Adrenal gland (tissue), 9 donors: ENCODE measurements at regions not wholly inside any gene's neighbourhood (a gene's known extent, or its start where the extent isn't known, plus 50 kb on each side); places are given as distances from the start of the nearest gene placed in this dataset.

ENCODE experiments used
- DNase-seq, 7 donors: peaks; one replicate each; pipeline ENCODE4 v3.0.0-alpha.2; 2019 to 2020
- H3K27ac ChIP-seq, 5 donors: fragments of 200-600 bp; sonication (generic) in 4 of 5; 1 replicate in 3 of 5; 2 replicates in 2 of 5; pipeline versions ENCODE4 v1.5.1 to v1.8.0; 2016 to 2020; ENCODE audit warnings: mild to moderate bottlenecking in 1 of 5
- H3K27me3 ChIP-seq: fragments of 200-600 bp; 2 replicates; pipeline ENCODE4 v1.8.0; 2021
- H3K36me3 ChIP-seq, 2 donors: fragments of 200-600 bp; replicated peaks in 1 of 2; 1 replicate in 1 of 2; 2 replicates in 1 of 2; pipeline versions ENCODE4 v1.5.1 to v1.8.0; 2018 to 2022
- H3K4me1 ChIP-seq, 2 donors: fragments of 200-600 bp; replicated peaks in 1 of 2; 1 replicate in 1 of 2; 2 replicates in 1 of 2; pipeline versions ENCODE4 v1.5.1 to v1.8.0; 2018 to 2021
- H3K4me3 ChIP-seq, 4 donors: fragments of 200-600 bp; sonication (generic) in 3 of 4; one replicate each; pipeline ENCODE4 v1.5.1; 2016 to 2018
- H3K9me3 ChIP-seq, 3 donors: fragments of 200-600 bp; sonication (generic) in 1 of 3; replicated peaks in 1 of 3; 1 replicate in 2 of 3; 2 replicates in 1 of 3; pipeline versions ENCODE4 v1.5.1 to v1.8.0; 2016 to 2021
- CTCF ChIP-seq, 6 experiments: fragments of 450-650 bp in 4 of 6; fragments of 200-600 bp in 2 of 6; sonication (generic) in 1 of 6; IDR thresholded peaks; 1 replicate in 5 of 6; 2 replicates in 1 of 6; pipeline versions ENCODE4 v1.5.1 to v1.8.0; 2016 to 2021; ENCODE audit warnings: antibody characterized with exemption in 6 of 6, mild to moderate bottlenecking in 2 of 6, moderate library complexity in 1 of 6
- POLR2A ChIP-seq, 2 donors: fragments of 450-650 bp; IDR thresholded peaks; one replicate each; pipeline ENCODE4 v1.6.1; 2017; ENCODE audit warnings: antibody characterized with exemption in 2 of 2, mild to moderate bottlenecking in 2 of 2, moderate library complexity in 1 of 2
- WGBS, 4 donors: extraction: QIAGEN DNeasy Blood & Tissue Kit in 2 of 4; methylation state at CpG; one replicate each; pipeline versions ENCODE4 v1.1.5 to v1.1.7; 2013 to 2017; 5-methylcytosine and 5-hydroxymethylcytosine counted together
- intact Hi-C, 2 donors: fragments of 100-400 bp; cut with DNase I; formaldehyde crosslinking; loops; one replicate each; pipeline versions ENCODE4 v1.14.1 to v1.15.0; 2022 to 2023
- donor health status: healthy with polysubstance abuse.
- donor health status: Bipolar disorder and iron deficiency.
- donor health status: DM: yes; HTN: yes; CAD: no.
- donor health status: DM: no; HTN: no; CAD: no.
- donor health status: DM: no; HTN: no; CAD: no.

DNA sequence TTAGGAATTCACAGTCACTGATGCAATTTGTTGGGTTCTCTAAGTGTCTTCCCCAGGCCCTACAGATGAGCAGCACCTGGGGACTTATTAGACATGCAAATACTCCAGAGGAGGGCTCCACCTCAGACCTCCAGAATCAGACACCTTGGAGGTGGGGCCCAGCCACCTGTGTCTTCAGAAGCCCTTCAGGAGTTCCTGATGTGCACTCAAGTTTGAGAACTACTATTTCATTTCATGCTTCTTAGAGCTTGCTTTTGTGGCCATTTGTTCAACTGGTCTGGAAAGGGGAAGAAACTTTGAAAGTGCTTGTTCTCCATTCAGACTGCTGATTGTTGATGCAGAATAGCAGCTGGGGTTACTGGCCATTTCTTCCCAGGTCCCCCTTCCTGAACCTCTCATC, 472.0 kb downstream of the COG6 start:
- Histone ChIP-seq H3K27ac (no peak overlapping the region), H3K4me3 (no peak overlapping the region), H3K4me1 (no peaks in the 10 kb centered on the region), H3K36me3 (no peaks in the 10 kb centered on the region), H3K27me3 (no peaks in the 10 kb centered on the region), H3K9me3 (no peaks in the 10 kb centered on the region)
- DNase-seq: no peak
- intact Hi-C loops: no loop called here
- TF ChIP-seq CTCF (IDR thresholded peaks at IDR 0.05) (no peak), POLR2A (IDR thresholded peaks at IDR 0.05) (no peak)

DNA sequence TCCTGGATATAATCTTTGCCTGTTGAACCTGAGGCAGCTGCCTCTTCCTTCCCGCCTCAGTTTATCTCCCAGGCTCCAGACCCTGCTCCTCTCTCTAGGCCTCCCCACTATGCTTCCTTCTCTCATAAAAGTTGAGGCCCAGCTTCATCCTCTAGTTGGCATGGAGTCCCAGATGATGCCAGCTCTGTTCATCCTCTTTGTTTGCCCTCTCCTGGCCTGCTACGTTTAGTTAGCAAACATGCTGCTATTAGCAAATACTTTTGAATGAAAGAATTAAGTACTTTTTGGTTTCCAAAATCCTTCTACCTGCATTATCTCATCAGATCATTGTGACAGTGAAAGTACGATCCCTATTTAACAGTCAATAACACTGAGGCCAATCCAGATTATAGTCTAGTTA, 472.5 kb downstream of the COG6 start:
- WGBS, 4 donors: 93 to 99% (median 96%) methylated on average over 3 of the region's 3 CpGs
- Histone ChIP-seq H3K4me1 (no peaks in the 10 kb centered on the region), H3K9me3 (no peaks in the 10 kb centered on the region), H3K27ac (no peak overlapping the region), H3K27me3 (no peaks in the 10 kb centered on the region), H3K36me3 (no peaks in the 10 kb centered on the region), H3K4me3 (no peak overlapping the region)
- TF ChIP-seq CTCF (IDR thresholded peaks at IDR 0.05) (no peak), POLR2A (IDR thresholded peaks at IDR 0.05) (no peak)
- DNase-seq: no peak
- intact Hi-C loops: no loop called here

GRCh38 chr13:40129467-40129866, 474.0 kb downstream of the COG6 start:
- TF ChIP-seq POLR2A (IDR thresholded peaks at IDR 0.05): no peak
- TF ChIP-seq CTCF (IDR thresholded peaks at IDR 0.05): no peak
- Histone ChIP-seq H3K4me1 (no peaks in the 10 kb centered on the region), H3K36me3 (no peaks in the 10 kb centered on the region), H3K9me3 (no peaks in the 10 kb centered on the region), H3K4me3 (no peak overlapping the region), H3K27me3 (no peaks in the 10 kb centered on the region), H3K27ac (no peak overlapping the region)
- DNase-seq: no peak
- intact Hi-C loops: no loop called here
- 95 to 99% (median 98%) methylated on average over 6 of the region's 6 CpGs for WGBS, 4 donors

DNA sequence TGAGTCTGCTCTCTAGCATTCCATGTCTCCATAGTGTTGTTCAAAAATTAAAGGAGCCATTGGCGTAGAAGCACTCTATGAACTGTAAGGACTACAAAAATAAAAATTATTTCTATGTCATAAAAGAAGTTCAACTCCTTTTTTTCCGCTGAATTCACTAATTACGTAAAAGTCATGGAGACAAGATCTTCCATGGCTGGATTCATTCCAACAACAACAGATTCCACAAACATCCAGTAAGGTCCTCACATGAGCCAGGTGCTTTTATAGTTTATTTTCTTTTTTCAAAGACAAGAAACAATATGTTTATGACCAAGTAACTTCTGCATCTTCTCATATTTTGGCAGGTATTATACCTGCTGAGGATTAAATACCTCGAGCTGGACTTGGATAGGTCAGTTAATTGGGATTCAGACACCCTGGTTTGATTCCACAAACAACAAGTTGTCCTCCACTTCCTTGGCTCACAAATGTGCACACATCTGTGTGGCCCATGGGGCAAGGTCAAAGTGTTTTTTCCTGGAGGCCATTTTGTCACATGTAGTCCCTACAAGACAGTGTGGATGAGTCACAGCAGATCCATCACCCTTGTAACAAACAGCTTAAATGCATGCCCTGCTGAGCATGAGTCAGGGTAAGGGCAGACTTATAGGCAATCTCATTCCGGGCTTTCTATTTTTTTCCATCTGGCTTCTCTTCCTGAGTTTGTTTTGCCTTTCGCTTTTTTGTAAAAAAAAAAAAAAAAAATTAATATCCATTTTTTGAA, 475.6 kb downstream of the COG6 start:
- intact Hi-C loops: no loop called here
- DNase-seq: peak in 6 of 7 donors; percentile 59 to 72 (median 68)

More for the DNA sequence above, 475.6 kb downstream of the COG6 start:
- H3K36me3 ChIP-seq: no peaks in the 10 kb centered on the region
- H3K4me1 ChIP-seq: no peaks in the 10 kb centered on the region
- peak overlapping the region in 1 of 5 donors; percentile 31 for H3K27ac ChIP-seq
- no peaks in the 10 kb centered on the region for H3K27me3 ChIP-seq
- no peaks in the 10 kb centered on the region for H3K9me3 ChIP-seq
- H3K4me3 ChIP-seq: no peak overlapping the region
- 59 to 71% (median 70%) methylated on average over 6 of the region's 6 CpGs for WGBS, 4 donors
- TF ChIP-seq CTCF (IDR thresholded peaks at IDR 0.05) (no peak), POLR2A (IDR thresholded peaks at IDR 0.05) (no peak)
